Uterus (tissue), 3 donors: ENCODE measurements at regions not wholly inside any gene's neighbourhood (a gene's known extent, or its start where the extent isn't known, plus 50 kb on each side); places are given as distances from the start of the nearest gene placed in this dataset.

Experiments
- DNase-seq, 2 donors: peaks; one replicate each; pipeline ENCODE4 v3.0.0-alpha.2; 2019 to 2020
- H3K27ac ChIP-seq, 2 donors: fragments of 200-600 bp; sonication (generic); 1 replicate in 1 of 2; 2 replicates in 1 of 2; pipeline ENCODE4 v1.5.1; 2016 to 2018
- H3K27me3 ChIP-seq, 2 donors: fragments of 200-600 bp; sonication (generic); one replicate each; pipeline ENCODE4 v1.5.1; 2018 to 2019; ENCODE audit warnings: control low read depth in 1 of 2
- H3K36me3 ChIP-seq, 2 donors: fragments of 200-600 bp; sonication (generic); one replicate each; pipeline ENCODE4 v1.5.1; 2019; ENCODE audit warnings: control low read depth in 1 of 2
- H3K4me1 ChIP-seq, 2 donors: fragments of 200-600 bp; sonication (generic); one replicate each; pipeline ENCODE4 v1.5.1; 2018 to 2019; ENCODE audit warnings: control low read depth in 1 of 2
- H3K4me3 ChIP-seq, 2 donors: fragments of 200-600 bp; sonication (generic); 1 replicate in 1 of 2; 2 replicates in 1 of 2; pipeline ENCODE4 v1.5.1; 2018 to 2019; ENCODE audit warnings: mild to moderate bottlenecking in 1 of 2
- H3K9me3 ChIP-seq, 2 donors: fragments of 200-600 bp; sonication (generic); one replicate each; pipeline ENCODE4 v1.5.1; 2019; ENCODE audit warnings: control low read depth in 1 of 2
- CTCF ChIP-seq, 4 experiments: fragments of 200-600 bp in 2 of 4; fragments of 450-650 bp in 2 of 4; sonication (generic) in 2 of 4; IDR thresholded peaks; one replicate each; pipeline ENCODE4 v1.5.1; 2016 to 2019; ENCODE audit warnings: antibody characterized with exemption in 4 of 4, mild to moderate bottlenecking in 2 of 4, moderate library complexity in 1 of 4
- POLR2A ChIP-seq, 2 donors: fragments of 450-650 bp; IDR thresholded peaks; one replicate each; pipeline ENCODE4 v1.6.1; 2016; ENCODE audit warnings: antibody characterized with exemption in 2 of 2, mild to moderate bottlenecking in 1 of 2, moderate library complexity in 1 of 2
- intact Hi-C: fragments of 100-400 bp; cut with DNase I; formaldehyde crosslinking; loops from one replicate; pipeline ENCODE4 v1.15.1; 2023; ENCODE audit warnings: low total_unique reads
- donor health status: DM: yes; HTN: yes; CAD: no.

GRCh38 chr4:79763486-79764075 is 309.4 kb downstream of the ANTXR2 start:
- intact Hi-C loops, result no loop called here

GRCh38 chr4:79759793-79760192 is 313.2 kb downstream of the ANTXR2 start:
- Histone ChIP-seq H3K27me3 (no peaks in the 10 kb centered on the region), H3K27ac (no peak overlapping the region), H3K36me3 (no peaks in the 10 kb centered on the region), H3K4me3 (no peak overlapping the region), H3K4me1 (no peaks in the 10 kb centered on the region), H3K9me3 (no peaks in the 10 kb centered on the region)
- TF ChIP-seq POLR2A (IDR thresholded peaks at IDR 0.05) (no peak), CTCF (IDR thresholded peaks at IDR 0.05) (no peak)
- intact Hi-C loops, result no loop called here
- DNase-seq, result no peak

More at GRCh38 chr4:79763486-79764075, 309.4 kb downstream of the ANTXR2 start:
- Histone ChIP-seq H3K4me1 (no peaks in the 10 kb centered on the region), H3K9me3 (no peaks in the 10 kb centered on the region), H3K4me3 (no peak overlapping the region), H3K27me3 (no peaks in the 10 kb centered on the region), H3K27ac (no peak overlapping the region), H3K36me3 (no peaks in the 10 kb centered on the region)
- DNase-seq, result no peak
- no peak for TF ChIP-seq CTCF (IDR thresholded peaks at IDR 0.05)
- no peak for TF ChIP-seq POLR2A (IDR thresholded peaks at IDR 0.05)

- no peak for TF ChIP-seq CTCF (IDR thresholded peaks at IDR 0.05)
- no peak for TF ChIP-seq POLR2A (IDR thresholded peaks at IDR 0.05)
- intact Hi-C loops, result no loop called here
- no peak for DNase-seq
Observed at GRCh38 chr4:79757600-79757999, 315.4 kb downstream of the ANTXR2 start.

GRCh38 chr4:79756140-79756895 is 316.7 kb downstream of the ANTXR2 start:
- TF ChIP-seq CTCF (IDR thresholded peaks at IDR 0.05) (no peak), POLR2A (IDR thresholded peaks at IDR 0.05) (no peak)
- Histone ChIP-seq H3K4me3 (no peak overlapping the region), H3K27me3 (no peaks in the 10 kb centered on the region), H3K4me1 (no peaks in the 10 kb centered on the region), H3K27ac (no peak overlapping the region), H3K9me3 (no peaks in the 10 kb centered on the region), H3K36me3 (no peaks in the 10 kb centered on the region)
- intact Hi-C loops, result no loop called here
- DNase-seq, result no peak

More at GRCh38 chr4:79757600-79757999, 315.4 kb downstream of the ANTXR2 start:
- Histone ChIP-seq H3K4me3 (no peak overlapping the region), H3K36me3 (no peaks in the 10 kb centered on the region), H3K27ac (no peak overlapping the region), H3K4me1 (no peaks in the 10 kb centered on the region), H3K27me3 (no peaks in the 10 kb centered on the region), H3K9me3 (no peaks in the 10 kb centered on the region)

GRCh38 chr4:79748835-79749234 is 324.2 kb downstream of the ANTXR2 start:
- intact Hi-C loops, result no loop called here
- H3K36me3 ChIP-seq, result no peaks in the 10 kb centered on the region
- H3K27ac ChIP-seq, result no peak overlapping the region
- no peaks in the 10 kb centered on the region for H3K9me3 ChIP-seq
- DNase-seq, result no peak
- TF ChIP-seq CTCF (IDR thresholded peaks at IDR 0.05) (no peak), POLR2A (IDR thresholded peaks at IDR 0.05) (no peak)
- no peak overlapping the region for H3K4me3 ChIP-seq
- no peaks in the 10 kb centered on the region for H3K27me3 ChIP-seq
- H3K4me1 ChIP-seq, result no peaks in the 10 kb centered on the region
